Endothelial cell of umbilical vein (primary cell): ENCODE measurements at regions not wholly inside any gene's neighbourhood (a gene's known extent, or its start where the extent isn't known, plus 50 kb on each side); places are given as distances from the start of the nearest gene placed in this dataset.

Experiments used
- BruUV-seq: library from RNA; stranded (reverse); fragments of 400-500 nt; replicated peaks from 2 replicates; lab custom pipeline; 2021; lab: Mats Ljungman, UMichigan
- CTCF ChIA-PET: fragments of 300-600, 350-600 bp; sonication (Branson Sonifier 250); formaldehyde crosslinking; loops from one replicate; lab custom pipeline; 2021; ENCODE audit warnings: antibody characterized with exemption, inconsistent platforms; lab: Charles Lee
- POLR2A ChIA-PET: fragments of 300-600, 350-600 bp; sonication (Branson Sonifier 250); formaldehyde crosslinking; loops from one replicate; lab custom pipeline; 2021; ENCODE audit warnings: antibody characterized with exemption, inconsistent platforms; lab: Charles Lee
- DNase-seq: peaks from one replicate; pipeline ENCODE4 v3.0.0-alpha.2; 2011; ENCODE audit warnings: low read depth, low spot score
- FAIRE-seq: peaks from 2 replicates; lab custom pipeline; 2011; peaks lifted over from hg19 to GRCh38; lab: Jason Lieb, UNC
- H2AFZ ChIP-seq: 2 replicates; pipeline ENCODE4 v1.6.0; 2012; ENCODE audit warnings: low read depth, low read length, control low read depth, inconsistent platforms
- H3K27ac ChIP-seq: 2 replicates; pipeline ENCODE4 v1.5.1; 2011; ENCODE audit warnings: low read depth, mild to moderate bottlenecking, control low read depth, low read length, moderate library complexity; ENCODE audit not compliant: insufficient read depth
- H3K27me3 ChIP-seq, 2 experiments: 2 replicates each; pipeline versions ENCODE4 v1.6.0 to v1.6.1; 2011; ENCODE audit warnings: low read length in 2 of 2, mixed read lengths in 1 of 2; ENCODE audit not compliant: control insufficient read depth in 2 of 2, insufficient read depth in 2 of 2
- H3K36me3 ChIP-seq, 2 experiments: 2 replicates in 1 of 2; 3 replicates in 1 of 2; pipeline ENCODE4 v1.5.1; 2011; ENCODE audit warnings: low read length in 2 of 2, mild to moderate bottlenecking in 1 of 2, moderate library complexity in 1 of 2; ENCODE audit not compliant: control insufficient read depth in 2 of 2, insufficient read depth in 2 of 2; ENCODE audit errors: extremely low read depth in 1 of 2
- H3K4me1 ChIP-seq: 3 replicates; pipeline ENCODE4 v1.5.1; 2011; ENCODE audit warnings: mild to moderate bottlenecking, low read length; ENCODE audit not compliant: control insufficient read depth, insufficient read depth; ENCODE audit errors: extremely low read depth
- H3K4me2 ChIP-seq: 2 replicates; pipeline ENCODE4 v1.6.1; 2011; ENCODE audit warnings: low read length, control low read depth, mixed read lengths; ENCODE audit not compliant: insufficient read depth
- H3K4me3 ChIP-seq, 3 experiments: fragments of 200-600 bp in 1 of 3; sonication (generic), shearing (Covaris generic) in 1 of 3; replicated peaks in 1 of 3; 2 replicates each; pipeline ENCODE4 v1.5.1; 2011 to 2016; ENCODE audit warnings: control low read depth in 3 of 3, low read length in 3 of 3, mild to moderate bottlenecking in 2 of 3, inconsistent platforms in 1 of 3, low read depth in 1 of 3, moderate library complexity in 1 of 3; ENCODE audit not compliant: insufficient read depth in 1 of 3
- H3K79me2 ChIP-seq: 2 replicates; pipeline ENCODE4 v1.6.0; 2012; ENCODE audit warnings: low read length, inconsistent platforms; ENCODE audit not compliant: control insufficient read depth, insufficient read depth
- H3K9ac ChIP-seq: replicated peaks from 2 replicates; pipeline ENCODE3; 2011; ENCODE audit warnings: low read length, control low read depth; ENCODE audit not compliant: insufficient read depth; ENCODE audit errors: extremely low read depth
- H3K9me1 ChIP-seq: replicated peaks from 3 replicates; pipeline ENCODE4 v1.6.0; 2011; ENCODE audit warnings: mild to moderate bottlenecking, low read length; ENCODE audit not compliant: control insufficient read depth, insufficient read depth; ENCODE audit errors: extremely low read depth
- H3K9me3 ChIP-seq: replicated peaks from 2 replicates; pipeline ENCODE4 v1.5.1; 2012; ENCODE audit warnings: low read length, inconsistent platforms; ENCODE audit not compliant: control insufficient read depth, insufficient read depth
- H4K20me1 ChIP-seq: replicated peaks from 2 replicates; pipeline ENCODE3; 2011; ENCODE audit warnings: mild to moderate bottlenecking, low read length; ENCODE audit not compliant: control insufficient read depth, insufficient read depth; ENCODE audit errors: extremely low read depth
- CTCF ChIP-seq, 2 donors: IDR thresholded peaks; 1 replicate in 1 of 2; 2 replicates in 1 of 2; pipeline ENCODE4 v1.5.1; 2011; ENCODE audit warnings: low read length in 2 of 2, mild to moderate bottlenecking in 2 of 2, moderate library complexity in 2 of 2, control low read depth in 1 of 2, inconsistent platforms in 1 of 2, low read depth in 1 of 2; ENCODE audit not compliant: insufficient read depth in 1 of 2; ENCODE audit errors: extremely low read depth in 1 of 2
- EZH2 ChIP-seq: IDR thresholded peaks from 2 replicates; pipeline ENCODE4 v1.6.1; 2012; ENCODE audit warnings: borderline replicate concordance, low read depth, mild to moderate bottlenecking, moderate library complexity, low read length, inconsistent platforms; ENCODE audit not compliant: severe bottlenecking
- FOS ChIP-seq: IDR thresholded peaks from 2 replicates; pipeline ENCODE4 v1.6.1; 2011; ENCODE audit warnings: mild to moderate bottlenecking, low read length, moderate library complexity, borderline replicate concordance; ENCODE audit not compliant: insufficient read depth
- GATA2 ChIP-seq: IDR thresholded peaks from 2 replicates; pipeline ENCODE4 v1.7.0; 2011; ENCODE audit warnings: low read depth, mild to moderate bottlenecking, moderate library complexity, mixed read lengths, low read length; ENCODE audit not compliant: insufficient read length, insufficient read depth
- JUN ChIP-seq: IDR thresholded peaks from 2 replicates; pipeline ENCODE4 v1.6.1; 2011; ENCODE audit warnings: borderline replicate concordance, low read depth; ENCODE audit not compliant: insufficient read length, insufficient read depth
- MAX ChIP-seq: IDR thresholded peaks from 2 replicates; pipeline ENCODE4 v1.6.1; 2011; ENCODE audit not compliant: insufficient read depth, insufficient read length
- MYC ChIP-seq: IDR thresholded peaks from one replicate; pipeline ENCODE4 v1.6.1; 2011; ENCODE audit warnings: mild to moderate bottlenecking, low read depth, low read length
- POLR2A ChIP-seq: IDR thresholded peaks from 2 replicates; pipeline ENCODE4 v1.6.1; 2012; ENCODE audit warnings: low read depth, mild to moderate bottlenecking, control low read depth, low read length
- POLR2AphosphoS5 ChIP-seq: IDR thresholded peaks from 2 replicates; pipeline ENCODE4 v1.6.1; 2012; ENCODE audit warnings: low read depth, mild to moderate bottlenecking, control low read depth, low read length, moderate library complexity; ENCODE audit not compliant: insufficient read depth
- dilution Hi-C: fragments of 300-500 bp; cut with MboI; formaldehyde crosslinking; loops from one replicate; pipeline ENCODE4 v1.15.0; 2019; ENCODE audit warnings: low sequenced_read_pairs; ENCODE audit not compliant: extremely low pct_ligation_motif_present
- intact Hi-C: fragments of 100-400 bp; cut with micrococcal nuclease; formaldehyde crosslinking; loops from one replicate; pipeline ENCODE4 v1.10.0; 2022

GRCh38 chr7:45328403-45328981 is 170.9 kb downstream of the RAMP3 start:
- FAIRE-seq (no peak), DNase-seq (no peak)
- Histone ChIP-seq H2AFZ (no peak overlapping the region), H3K9ac (no peak overlapping the region), H3K79me2 (no peaks in the 10 kb centered on the region), H3K9me1 (no peaks in the 10 kb centered on the region), H4K20me1 (no peaks in the 10 kb centered on the region), H3K27ac (no peak overlapping the region), H3K9me3 (no peaks in the 10 kb centered on the region), H3K4me3 (no peak overlapping the region), H3K4me2 (no peak overlapping the region), H3K27me3 (no peaks in the 10 kb centered on the region), H3K4me1 (no peaks in the 10 kb centered on the region), H3K36me3 (no peaks in the 10 kb centered on the region)
- ChIA-PET CTCF (no interaction called here), POLR2A (no interaction called here)
- no TSS peak for BruUV-seq
- dilution Hi-C loops (no loop called here), intact Hi-C loops (no loop called here)
- TF ChIP-seq MYC (no peak), CTCF (IDR thresholded peaks at IDR 0.05; ENCODE audit: extremely low read depth in 1 of 2, insufficient read depth in 1 of 2, low read depth in 1 of 2, low read length in 2 of 2) (no peak), EZH2 (no peak)

- Histone ChIP-seq H3K27ac (no peak overlapping the region), H3K9ac (no peak overlapping the region), H3K9me1 (no peaks in the 10 kb centered on the region), H3K36me3 (no peaks in the 10 kb centered on the region), H2AFZ (no peak overlapping the region), H3K4me3 (no peak overlapping the region), H3K4me1 (no peaks in the 10 kb centered on the region), H3K4me2 (no peak overlapping the region), H4K20me1 (no peaks in the 10 kb centered on the region), H3K9me3 (no peaks in the 10 kb centered on the region), H3K79me2 (no peaks in the 10 kb centered on the region), H3K27me3 (no peaks in the 10 kb centered on the region)
- TF ChIP-seq FOS (no peak), EZH2 (no peak), POLR2A (no peak), MYC (no peak), POLR2AphosphoS5 (no peak), JUN (no peak), MAX (no peak), CTCF (IDR thresholded peaks at IDR 0.05; ENCODE audit: extremely low read depth in 1 of 2, insufficient read depth in 1 of 2, low read depth in 1 of 2, low read length in 2 of 2) (no peak), GATA2 (no peak)
- dilution Hi-C loops: no loop called here
- POLR2A ChIA-PET: no interaction called here
- no TSS peak for BruUV-seq
- FAIRE-seq (no peak), DNase-seq (no peak)
- intact Hi-C loops: no loop called here
- CTCF ChIA-PET: interaction anchor here (0.9 kb wide), 1 partner anchor 34 kb away, joined by 3 read pairs; no protein-coding TSS in a partner anchor
These were observed 174.0 kb downstream of the RAMP3 start for GRCh38 chr7:45331563-45331962.
